ENCODE measurements at regions not wholly inside any gene's neighbourhood (a gene's known extent, or its start where the extent isn't known, plus 50 kb on each side); places are given as distances from the start of the nearest gene placed in this dataset.

- TF ChIP-seq CTCF (IDR thresholded peaks at IDR 0.05) (no peak), POLR2AphosphoS5 (IDR thresholded peaks at IDR 0.05; ENCODE audit: low read depth, low read length) (no peak), TCF7L2 (IDR thresholded peaks at IDR 0.05; ENCODE audit: low read depth, low read length) (no peak), SIN3A (IDR thresholded peaks at IDR 0.05; ENCODE audit: borderline replicate concordance, insufficient read depth, low read depth, low read length) (no peak)
- TF ChIP-seq, protein P1, sequence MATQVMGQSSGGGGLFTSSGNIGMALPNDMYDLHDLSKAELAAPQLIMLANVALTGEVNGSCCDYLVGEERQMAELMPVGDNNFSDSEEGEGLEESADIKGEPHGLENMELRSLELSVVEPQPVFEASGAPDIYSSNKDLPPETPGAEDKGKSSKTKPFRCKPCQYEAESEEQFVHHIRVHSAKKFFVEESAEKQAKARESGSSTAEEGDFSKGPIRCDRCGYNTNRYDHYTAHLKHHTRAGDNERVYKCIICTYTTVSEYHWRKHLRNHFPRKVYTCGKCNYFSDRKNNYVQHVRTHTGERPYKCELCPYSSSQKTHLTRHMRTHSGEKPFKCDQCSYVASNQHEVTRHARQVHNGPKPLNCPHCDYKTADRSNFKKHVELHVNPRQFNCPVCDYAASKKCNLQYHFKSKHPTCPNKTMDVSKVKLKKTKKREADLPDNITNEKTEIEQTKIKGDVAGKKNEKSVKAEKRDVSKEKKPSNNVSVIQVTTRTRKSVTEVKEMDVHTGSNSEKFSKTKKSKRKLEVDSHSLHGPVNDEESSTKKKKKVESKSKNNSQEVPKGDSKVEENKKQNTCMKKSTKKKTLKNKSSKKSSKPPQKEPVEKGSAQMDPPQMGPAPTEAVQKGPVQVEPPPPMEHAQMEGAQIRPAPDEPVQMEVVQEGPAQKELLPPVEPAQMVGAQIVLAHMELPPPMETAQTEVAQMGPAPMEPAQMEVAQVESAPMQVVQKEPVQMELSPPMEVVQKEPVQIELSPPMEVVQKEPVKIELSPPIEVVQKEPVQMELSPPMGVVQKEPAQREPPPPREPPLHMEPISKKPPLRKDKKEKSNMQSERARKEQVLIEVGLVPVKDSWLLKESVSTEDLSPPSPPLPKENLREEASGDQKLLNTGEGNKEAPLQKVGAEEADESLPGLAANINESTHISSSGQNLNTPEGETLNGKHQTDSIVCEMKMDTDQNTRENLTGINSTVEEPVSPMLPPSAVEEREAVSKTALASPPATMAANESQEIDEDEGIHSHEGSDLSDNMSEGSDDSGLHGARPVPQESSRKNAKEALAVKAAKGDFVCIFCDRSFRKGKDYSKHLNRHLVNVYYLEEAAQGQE (IDR thresholded peaks at IDR 0.05; ENCODE audit: insufficient read depth in 1 of 2, low read depth in 2 of 2, low read length in 1 of 2) = no peak
These were observed 52.4 kb upstream of the BCL11A start for GRCh38 chr2:60605866-60606265.
